SK-N-SH treated with all-trans-retinoic acid at 6 μM for 48 hours (cell line): ENCODE measurements at regions not wholly inside any gene's neighbourhood (a gene's known extent, or its start where the extent isn't known, plus 50 kb on each side); places are given as distances from the start of the nearest gene placed in this dataset.

Experiments used
- ARNTL ChIP-seq: fragments of 450-650 bp; formaldehyde crosslinking; IDR thresholded peaks from 2 replicates; pipeline ENCODE4 v1.5.0; 2020; ENCODE audit warnings: low read depth, mild to moderate bottlenecking, moderate library complexity, borderline replicate concordance
- BACH2 ChIP-seq: fragments of 250-450 bp; sonication (Bioruptor Pico); IDR thresholded peaks from 2 replicates; pipeline ENCODE4 v1.9.0; 2021; ENCODE audit warnings: mild to moderate bottlenecking, borderline replicate concordance
- GLIS3 ChIP-seq: fragments of 250-450 bp; sonication (Bioruptor Pico); IDR thresholded peaks from 2 replicates; pipeline ENCODE4 v1.5.0; 2020; ENCODE audit warnings: mild to moderate bottlenecking, moderate library complexity
- ISL1 ChIP-seq: fragments of 250-450 bp; sonication (Bioruptor Pico); IDR thresholded peaks from 2 replicates; pipeline ENCODE4 v2.1.2; 2022; ENCODE audit warnings: mild to moderate bottlenecking, moderate library complexity
- OSR1 ChIP-seq: fragments of 250-450 bp; sonication (Bioruptor Pico); IDR thresholded peaks from 2 replicates; pipeline ENCODE4 v1.8.0; 2022; ENCODE audit warnings: moderate library complexity, mild to moderate bottlenecking, inconsistent platforms
- RARB ChIP-seq: fragments of 250-450 bp; sonication (Bioruptor Pico); IDR thresholded peaks from 2 replicates; pipeline ENCODE4 v1.8.0; 2021; ENCODE audit warnings: mild to moderate bottlenecking, moderate library complexity
- SNAI2 ChIP-seq: fragments of 250-450 bp; sonication (Bioruptor Pico); IDR thresholded peaks from 2 replicates; pipeline ENCODE4 v1.5.0; 2020; ENCODE audit warnings: mild to moderate bottlenecking, moderate library complexity
- TCF4 ChIP-seq: fragments of 250-450 bp; sonication (Bioruptor Pico); IDR thresholded peaks from 2 replicates; pipeline ENCODE4 v1.8.0; 2021; ENCODE audit warnings: mild to moderate bottlenecking, moderate library complexity, borderline replicate concordance
- TOX ChIP-seq: fragments of 250-450 bp; sonication (Bioruptor Pico); IDR thresholded peaks from 2 replicates; pipeline ENCODE4 v1.8.0; 2021; ENCODE audit warnings: mild to moderate bottlenecking, moderate library complexity, borderline replicate concordance
- ZFP3 ChIP-seq: fragments of 250-450 bp; sonication (Bioruptor Pico); IDR thresholded peaks from 2 replicates; pipeline ENCODE4 v1.5.0; 2020; ENCODE audit warnings: mild to moderate bottlenecking, moderate library complexity
- ZFP30 ChIP-seq: fragments of 450-650 bp; formaldehyde crosslinking; IDR thresholded peaks from 2 replicates; pipeline ENCODE4 v1.5.0; 2022; ENCODE audit warnings: mild to moderate bottlenecking, moderate library complexity
- TF ChIP-seq, protein P1 (sequence below): fragments of 250-450 bp; sonication (Bioruptor Pico); IDR thresholded peaks from 2 replicates; pipeline ENCODE4 v1.5.1; 2021; ENCODE audit warnings: mild to moderate bottlenecking, moderate library complexity
- TF ChIP-seq, protein P2 (sequence below): fragments of 250-450 bp; sonication (Bioruptor Pico); IDR thresholded peaks from 2 replicates; pipeline ENCODE4 v1.8.0; 2020; ENCODE audit warnings: mild to moderate bottlenecking, moderate library complexity, borderline replicate concordance
- TF ChIP-seq, protein P3 (sequence below): fragments of 250-450 bp; sonication (Bioruptor Pico); IDR thresholded peaks from 2 replicates; pipeline ENCODE4 v1.5.1; 2020; ENCODE audit warnings: low read depth, mild to moderate bottlenecking, moderate library complexity

DNA sequence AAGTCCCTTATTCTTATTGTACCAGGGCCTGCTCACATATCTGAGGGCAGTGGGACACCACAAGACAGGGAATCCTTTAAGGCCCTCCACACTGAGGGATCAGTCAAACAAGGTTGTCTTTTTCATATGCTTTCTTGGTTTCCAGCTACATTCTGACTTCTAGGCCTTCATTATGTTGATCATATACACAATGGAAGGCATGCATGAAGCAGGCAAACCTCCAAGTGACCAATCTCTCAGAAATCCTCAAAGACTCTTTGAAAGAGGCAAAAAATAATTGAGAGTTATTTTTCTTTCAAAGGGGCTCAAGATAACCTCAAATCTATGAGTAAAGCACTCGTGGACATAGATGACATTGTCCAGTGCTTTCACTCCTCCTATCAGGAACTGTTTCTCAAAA is 1195.9 kb upstream of the ACO1 start:
- no peak for TF ChIP-seq TOX
- TF ChIP-seq RARB = no peak
- TF ChIP-seq, protein P1, sequence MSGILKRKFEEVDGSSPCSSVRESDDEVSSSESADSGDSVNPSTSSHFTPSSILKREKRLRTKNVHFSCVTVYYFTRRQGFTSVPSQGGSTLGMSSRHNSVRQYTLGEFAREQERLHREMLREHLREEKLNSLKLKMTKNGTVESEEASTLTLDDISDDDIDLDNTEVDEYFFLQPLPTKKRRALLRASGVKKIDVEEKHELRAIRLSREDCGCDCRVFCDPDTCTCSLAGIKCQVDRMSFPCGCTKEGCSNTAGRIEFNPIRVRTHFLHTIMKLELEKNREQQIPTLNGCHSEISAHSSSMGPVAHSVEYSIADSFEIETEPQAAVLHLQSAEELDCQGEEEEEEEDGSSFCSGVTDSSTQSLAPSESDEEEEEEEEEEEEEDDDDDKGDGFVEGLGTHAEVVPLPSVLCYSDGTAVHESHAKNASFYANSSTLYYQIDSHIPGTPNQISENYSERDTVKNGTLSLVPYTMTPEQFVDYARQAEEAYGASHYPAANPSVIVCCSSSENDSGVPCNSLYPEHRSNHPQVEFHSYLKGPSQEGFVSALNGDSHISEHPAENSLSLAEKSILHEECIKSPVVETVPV (CRISPR knock-in tag) = no peak
- no peak for TF ChIP-seq SNAI2 (CRISPR knock-in tag)
- TF ChIP-seq ZFP30 (CRISPR knock-in tag) = no peak
- TF ChIP-seq ZFP3 (CRISPR knock-in tag) = no peak
- TF ChIP-seq, protein P2, sequence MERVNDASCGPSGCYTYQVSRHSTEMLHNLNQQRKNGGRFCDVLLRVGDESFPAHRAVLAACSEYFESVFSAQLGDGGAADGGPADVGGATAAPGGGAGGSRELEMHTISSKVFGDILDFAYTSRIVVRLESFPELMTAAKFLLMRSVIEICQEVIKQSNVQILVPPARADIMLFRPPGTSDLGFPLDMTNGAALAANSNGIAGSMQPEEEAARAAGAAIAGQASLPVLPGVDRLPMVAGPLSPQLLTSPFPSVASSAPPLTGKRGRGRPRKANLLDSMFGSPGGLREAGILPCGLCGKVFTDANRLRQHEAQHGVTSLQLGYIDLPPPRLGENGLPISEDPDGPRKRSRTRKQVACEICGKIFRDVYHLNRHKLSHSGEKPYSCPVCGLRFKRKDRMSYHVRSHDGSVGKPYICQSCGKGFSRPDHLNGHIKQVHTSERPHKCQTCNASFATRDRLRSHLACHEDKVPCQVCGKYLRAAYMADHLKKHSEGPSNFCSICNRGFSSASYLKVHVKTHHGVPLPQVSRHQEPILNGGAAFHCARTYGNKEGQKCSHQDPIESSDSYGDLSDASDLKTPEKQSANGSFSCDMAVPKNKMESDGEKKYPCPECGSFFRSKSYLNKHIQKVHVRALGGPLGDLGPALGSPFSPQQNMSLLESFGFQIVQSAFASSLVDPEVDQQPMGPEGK (CRISPR knock-in tag) = no peak
- no peak for TF ChIP-seq TCF4
- TF ChIP-seq ARNTL (CRISPR knock-in tag) = no peak
- TF ChIP-seq BACH2 (CRISPR knock-in tag) = no peak
- no peak for TF ChIP-seq OSR1 (CRISPR knock-in tag)
- no peak for TF ChIP-seq GLIS3 (CRISPR knock-in tag)
- TF ChIP-seq ISL1 (CRISPR knock-in tag) = no peak
- TF ChIP-seq, protein P3, sequence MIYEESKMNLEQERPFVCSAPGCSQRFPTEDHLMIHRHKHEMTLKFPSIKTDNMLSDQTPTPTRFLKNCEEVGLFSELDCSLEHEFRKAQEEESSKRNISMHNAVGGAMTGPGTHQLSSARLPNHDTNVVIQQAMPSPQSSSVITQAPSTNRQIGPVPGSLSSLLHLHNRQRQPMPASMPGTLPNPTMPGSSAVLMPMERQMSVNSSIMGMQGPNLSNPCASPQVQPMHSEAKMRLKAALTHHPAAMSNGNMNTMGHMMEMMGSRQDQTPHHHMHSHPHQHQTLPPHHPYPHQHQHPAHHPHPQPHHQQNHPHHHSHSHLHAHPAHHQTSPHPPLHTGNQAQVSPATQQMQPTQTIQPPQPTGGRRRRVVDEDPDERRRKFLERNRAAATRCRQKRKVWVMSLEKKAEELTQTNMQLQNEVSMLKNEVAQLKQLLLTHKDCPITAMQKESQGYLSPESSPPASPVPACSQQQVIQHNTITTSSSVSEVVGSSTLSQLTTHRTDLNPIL (CRISPR knock-in tag) = no peak
